ENCODE measurements at regions not wholly inside any gene's neighbourhood (a gene's known extent, or its start where the extent isn't known, plus 50 kb on each side); places are given as distances from the start of the nearest gene placed in this dataset.

DNA sequence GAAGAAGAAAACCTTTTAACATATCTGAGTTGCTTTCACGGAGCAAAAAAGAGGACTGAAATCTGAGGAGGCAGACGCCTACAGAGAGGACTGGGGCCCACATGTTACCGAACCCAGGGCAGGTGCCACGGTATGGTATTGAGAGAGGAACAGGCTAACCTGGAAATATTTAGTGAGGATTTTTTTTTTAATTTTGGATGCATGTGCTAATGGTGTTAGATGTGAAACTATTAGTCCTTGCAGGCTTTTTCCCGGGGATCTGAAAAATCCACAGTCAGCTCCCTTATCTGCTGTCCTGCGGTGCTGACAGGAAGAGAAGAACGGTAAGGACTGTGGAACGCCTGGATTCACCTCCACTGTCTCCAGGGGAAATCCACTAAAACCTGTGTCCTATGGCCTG, 819.7 kb downstream of the TMEM121 start:
- TF ChIP-seq, protein P1, sequence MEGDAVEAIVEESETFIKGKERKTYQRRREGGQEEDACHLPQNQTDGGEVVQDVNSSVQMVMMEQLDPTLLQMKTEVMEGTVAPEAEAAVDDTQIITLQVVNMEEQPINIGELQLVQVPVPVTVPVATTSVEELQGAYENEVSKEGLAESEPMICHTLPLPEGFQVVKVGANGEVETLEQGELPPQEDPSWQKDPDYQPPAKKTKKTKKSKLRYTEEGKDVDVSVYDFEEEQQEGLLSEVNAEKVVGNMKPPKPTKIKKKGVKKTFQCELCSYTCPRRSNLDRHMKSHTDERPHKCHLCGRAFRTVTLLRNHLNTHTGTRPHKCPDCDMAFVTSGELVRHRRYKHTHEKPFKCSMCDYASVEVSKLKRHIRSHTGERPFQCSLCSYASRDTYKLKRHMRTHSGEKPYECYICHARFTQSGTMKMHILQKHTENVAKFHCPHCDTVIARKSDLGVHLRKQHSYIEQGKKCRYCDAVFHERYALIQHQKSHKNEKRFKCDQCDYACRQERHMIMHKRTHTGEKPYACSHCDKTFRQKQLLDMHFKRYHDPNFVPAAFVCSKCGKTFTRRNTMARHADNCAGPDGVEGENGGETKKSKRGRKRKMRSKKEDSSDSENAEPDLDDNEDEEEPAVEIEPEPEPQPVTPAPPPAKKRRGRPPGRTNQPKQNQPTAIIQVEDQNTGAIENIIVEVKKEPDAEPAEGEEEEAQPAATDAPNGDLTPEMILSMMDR (IDR thresholded peaks at IDR 0.05): no peak
- no peak for TF ChIP-seq POLR2A (IDR thresholded peaks at IDR 0.05)
